ENCODE measurements at regions not wholly inside any gene's neighbourhood (a gene's known extent, or its start where the extent isn't known, plus 50 kb on each side); places are given as distances from the start of the nearest gene placed in this dataset.

- no peak for DNase-seq
Observed at GRCh38 chr22:25351631-25352293, 132.3 kb downstream of the CRYBB2 start.

- no peak for DNase-seq
Observed at GRCh38 chr22:25352294-25352680, 132.8 kb downstream of the CRYBB2 start.

GRCh38 chr22:25353516-25354445 lies 134.3 kb downstream of the CRYBB2 start:
- DNase-seq: no peak

GRCh38 chr22:25354456-25354855 lies 135.0 kb downstream of the CRYBB2 start:
- no peak for DNase-seq

GRCh38 chr22:25357132-25357455 lies 137.7 kb downstream of the CRYBB2 start:
- no peak for DNase-seq

GRCh38 chr22:25357606-25358420 lies 138.4 kb downstream of the CRYBB2 start:
- DNase-seq: no peak

GRCh38 chr22:25358421-25359170 lies 139.2 kb downstream of the CRYBB2 start:
- DNase-seq: no peak

- DNase-seq: no peak
Observed at GRCh38 chr22:25359601-25360261, 140.3 kb downstream of the CRYBB2 start.

GRCh38 chr22:25360411-25360810 lies 141.0 kb downstream of the CRYBB2 start:
- no peak for DNase-seq

GRCh38 chr22:25360891-25361645 lies 141.6 kb downstream of the CRYBB2 start:
- DNase-seq: no peak

GRCh38 chr22:25361899-25362214 lies 142.4 kb downstream of the CRYBB2 start:
- no peak for DNase-seq

- peak; percentile 48 for DNase-seq
Observed at GRCh38 chr22:25362215-25362882, 142.9 kb downstream of the CRYBB2 start.

GRCh38 chr22:25362883-25363240 lies 143.4 kb downstream of the CRYBB2 start:
- no peak for DNase-seq

GRCh38 chr22:25363474-25363873 lies 144.0 kb downstream of the CRYBB2 start:
- no peak for DNase-seq

- DNase-seq: no peak
Observed at GRCh38 chr22:25364281-25364680, 144.8 kb downstream of the CRYBB2 start.

GRCh38 chr22:25364736-25365241 lies 145.3 kb downstream of the CRYBB2 start:
- DNase-seq: no peak

- DNase-seq: no peak
Observed at GRCh38 chr22:25365491-25366261, 146.2 kb downstream of the CRYBB2 start.

GRCh38 chr22:25366408-25366807 lies 147.0 kb downstream of the CRYBB2 start:
- no peak for DNase-seq

GRCh38 chr22:25366876-25367466 lies 147.5 kb downstream of the CRYBB2 start:
- DNase-seq: no peak
